H9 (cell line): ENCODE measurements at regions not wholly inside any gene's neighbourhood (a gene's known extent, or its start where the extent isn't known, plus 50 kb on each side); places are given as distances from the start of the nearest gene placed in this dataset.

ENCODE experiments used
- DNase-seq: peaks from one replicate; pipeline ENCODE4 v3.0.0-alpha.2; 2017
- H2AFZ ChIP-seq: one replicate; pipeline ENCODE4 v1.6.1; 2013; ENCODE audit warnings: mild to moderate bottlenecking, low read length, control low read depth, moderate library complexity
- H2AK5ac ChIP-seq: 2 replicates; pipeline ENCODE4 v1.6.1; 2013; ENCODE audit warnings: low read length, control low read depth, mixed read lengths; ENCODE audit not compliant: insufficient read length
- H2BK120ac ChIP-seq: one replicate; pipeline ENCODE4 v1.6.1; 2013; ENCODE audit warnings: low read depth, mild to moderate bottlenecking, low read length, control low read depth, inconsistent platforms; ENCODE audit not compliant: poor library complexity, severe bottlenecking
- H2BK12ac ChIP-seq: 2 replicates; pipeline ENCODE4 v1.6.1; 2013; ENCODE audit warnings: low read length, control low read depth, mixed read lengths, low read depth; ENCODE audit not compliant: insufficient read length
- H2BK15ac ChIP-seq: 2 replicates; pipeline ENCODE4 v1.6.1; 2013; ENCODE audit warnings: low read depth, low read length, control low read depth
- H2BK20ac ChIP-seq: one replicate; pipeline ENCODE4 v1.6.1; 2013; ENCODE audit warnings: low read depth, mild to moderate bottlenecking, low read length, control low read depth, inconsistent platforms; ENCODE audit not compliant: poor library complexity, severe bottlenecking
- H2BK5ac ChIP-seq: 2 replicates; pipeline ENCODE4 v1.6.1; 2013; ENCODE audit warnings: low read length, control low read depth, mixed read lengths; ENCODE audit not compliant: insufficient read length
- H3K14ac ChIP-seq: 2 replicates; pipeline ENCODE4 v1.6.1; 2013; ENCODE audit warnings: low read length, control low read depth; ENCODE audit not compliant: insufficient read depth
- H3K18ac ChIP-seq: 2 replicates; pipeline ENCODE4 v1.6.1; 2013; ENCODE audit warnings: low read depth, mild to moderate bottlenecking, mixed read lengths, low read length, control low read depth; ENCODE audit not compliant: insufficient read length
- H3K23ac ChIP-seq: 2 replicates; pipeline ENCODE4 v1.6.1; 2013; ENCODE audit warnings: low read length, control low read depth, mixed read lengths, low read depth; ENCODE audit not compliant: insufficient read length
- H3K23me2 ChIP-seq: 2 replicates; pipeline ENCODE4 v1.6.1; 2013; ENCODE audit warnings: low read depth, mild to moderate bottlenecking, mixed read lengths, low read length, control low read depth; ENCODE audit not compliant: insufficient read length, poor library complexity, severe bottlenecking
- H3K27ac ChIP-seq: 2 replicates; pipeline ENCODE4 v1.5.1; 2013; ENCODE audit warnings: low read length, control low read depth, mixed read lengths, low read depth; ENCODE audit not compliant: insufficient read length
- H3K27me3 ChIP-seq: 2 replicates; pipeline ENCODE4 v1.6.1; 2013; ENCODE audit warnings: low read length, control low read depth, inconsistent platforms; ENCODE audit not compliant: insufficient read depth
- H3K4ac ChIP-seq: 2 replicates; pipeline ENCODE4 v1.6.1; 2013; ENCODE audit warnings: low read depth, mild to moderate bottlenecking, control low read depth, inconsistent platforms, low read length, moderate library complexity
- H3K4me1 ChIP-seq: 2 replicates; pipeline ENCODE4 v1.6.1; 2013; ENCODE audit warnings: low read length, control low read depth, inconsistent platforms; ENCODE audit not compliant: insufficient read depth
- H3K4me2 ChIP-seq: 2 replicates; pipeline ENCODE4 v1.6.1; 2013; ENCODE audit warnings: low read length, control low read depth, mixed read lengths; ENCODE audit not compliant: insufficient read length, insufficient read depth
- H3K56ac ChIP-seq: 2 replicates; pipeline ENCODE4 v1.6.1; 2013; ENCODE audit warnings: low read depth, mild to moderate bottlenecking, mixed read lengths, low read length, control low read depth; ENCODE audit not compliant: insufficient read length
- H3K79me1 ChIP-seq: 2 replicates; pipeline ENCODE4 v1.6.1; 2013; ENCODE audit warnings: low read depth, mild to moderate bottlenecking, moderate library complexity, low read length, control low read depth, inconsistent platforms; ENCODE audit not compliant: insufficient read depth, poor library complexity, severe bottlenecking
- H3K79me2 ChIP-seq: 2 replicates; pipeline ENCODE4 v1.6.1; 2013; ENCODE audit warnings: low read length, control low read depth, inconsistent platforms; ENCODE audit not compliant: insufficient read depth
- H3K9ac ChIP-seq: 2 replicates; pipeline ENCODE4 v1.6.1; 2013; ENCODE audit warnings: low read length, control low read depth, mixed read lengths; ENCODE audit not compliant: insufficient read length; ENCODE audit errors: extremely low read depth
- H3K9me3 ChIP-seq: one replicate; pipeline ENCODE4 v1.6.1; 2013; ENCODE audit warnings: low read depth, low read length, inconsistent platforms; ENCODE audit not compliant: control insufficient read depth
- H3T11ph ChIP-seq: one replicate; pipeline ENCODE4 v1.6.1; 2013; ENCODE audit warnings: mild to moderate bottlenecking, low read length, control low read depth, inconsistent platforms
- H4K20me1 ChIP-seq: one replicate; pipeline ENCODE4 v1.6.1; 2013; ENCODE audit not compliant: control insufficient read depth, insufficient read length, insufficient read depth
- H4K5ac ChIP-seq: 2 replicates; pipeline ENCODE4 v1.6.1; 2013; ENCODE audit warnings: low read depth, mild to moderate bottlenecking, mixed read lengths, low read length, control low read depth; ENCODE audit not compliant: insufficient read length
- H4K8ac ChIP-seq: replicated peaks from 2 replicates; pipeline ENCODE4 v1.6.1; 2013; ENCODE audit warnings: low read length, control low read depth, mixed read lengths, low read depth; ENCODE audit not compliant: insufficient read length
- H4K91ac ChIP-seq: 2 replicates; pipeline ENCODE4 v1.6.1; 2013; ENCODE audit warnings: low read depth, mild to moderate bottlenecking, moderate library complexity, mixed read lengths, low read length, control low read depth; ENCODE audit not compliant: insufficient read length
- H3K27ac Mint-ChIP-seq, 3 experiments: 2 replicates in 2 of 3; 3 replicates in 1 of 3; pipeline ENCODE4 v1.8.0; 2020 to 2021; ENCODE audit warnings: mixed read lengths in 3 of 3, mild to moderate bottlenecking in 1 of 3, moderate library complexity in 1 of 3
- H3K27me3 Mint-ChIP-seq: 2 replicates; pipeline ENCODE4 v1.8.0; 2021; ENCODE audit warnings: low read depth, mild to moderate bottlenecking, moderate library complexity, mixed read lengths
- H3K36me3 Mint-ChIP-seq, 3 experiments: 2 replicates in 2 of 3; 3 replicates in 1 of 3; pipeline ENCODE4 v1.8.0; 2020 to 2021; ENCODE audit warnings: low read depth in 3 of 3, mixed read lengths in 3 of 3; ENCODE audit not compliant: insufficient read depth in 1 of 3
- H3K4me1 Mint-ChIP-seq, 2 experiments: 2 replicates each; pipeline ENCODE4 v1.8.0; 2020; ENCODE audit warnings: mixed read lengths in 2 of 2
- H3K4me3 Mint-ChIP-seq, 2 experiments: 2 replicates in 1 of 2; 3 replicates in 1 of 2; pipeline ENCODE4 v1.8.0; 2020 to 2021; ENCODE audit warnings: mild to moderate bottlenecking in 2 of 2, mixed read lengths in 2 of 2, moderate library complexity in 1 of 2
- H3K9me3 Mint-ChIP-seq, 2 experiments: 2 replicates in 1 of 2; 3 replicates in 1 of 2; pipeline ENCODE4 v1.8.0; 2020; ENCODE audit warnings: mild to moderate bottlenecking in 2 of 2, mixed read lengths in 2 of 2, moderate library complexity in 1 of 2
- WGBS: extraction: QIAGEN DNeasy Blood & Tissue Kit; methylation state at CpG from one replicate; pipeline ENCODE4 v1.1.7; 2013; ENCODE audit warnings: missing lambda C conversion rate, low lambda C conversion rate, mixed read lengths; ENCODE audit not compliant: insufficient read length; ENCODE audit errors: extremely low coverage; 5-methylcytosine and 5-hydroxymethylcytosine counted together
- TF ChIP-seq, protein P1 (sequence below): fragments of 200-600 bp; sonication (generic); conservative IDR thresholded peaks from 3 replicates; pipeline ENCODE4 v1.8.0; 2021; ENCODE audit warnings: antibody characterized with exemption, mild to moderate bottlenecking

DNA sequence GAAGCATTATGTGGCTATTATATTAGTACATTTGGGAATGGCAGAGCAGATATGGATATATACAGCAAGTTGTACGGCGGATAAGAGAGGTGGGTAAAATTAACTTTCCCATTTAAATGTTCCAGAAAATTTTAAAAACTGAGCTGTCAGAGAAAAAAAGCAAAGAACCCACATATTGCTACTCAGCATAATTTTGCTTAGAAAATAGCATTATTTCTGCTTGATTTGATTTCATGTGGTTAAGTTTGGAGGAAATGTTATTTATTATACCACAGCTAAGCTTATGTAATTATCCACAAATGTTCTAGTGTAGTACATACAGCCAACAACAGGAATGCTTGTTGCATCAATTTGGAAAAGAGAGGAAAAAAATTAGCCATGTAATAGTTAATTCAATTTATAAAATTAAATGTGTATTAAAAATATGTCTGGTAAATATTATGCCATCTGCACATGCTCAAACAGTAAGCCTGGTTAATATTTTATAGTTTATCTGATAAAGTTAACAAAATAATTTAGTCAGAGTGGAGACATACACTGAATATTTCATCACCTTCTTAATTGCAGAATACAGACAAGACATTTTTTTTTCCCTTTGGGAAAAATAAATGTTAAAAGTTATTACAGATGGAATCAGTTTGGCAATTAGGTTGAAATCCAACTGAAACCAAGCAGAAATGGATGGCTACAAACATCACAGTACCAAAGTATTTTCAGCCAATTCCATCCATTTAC lies 172.1 kb upstream of the ID4 start:
- DNase-seq: no peak
- no peak overlapping the region for H3K14ac ChIP-seq
- Mint-ChIP-seq H3K36me3 (peaks cover 0 to 1% (median 0%) of the 10 kb centered on the region in 3 experiments; a peak in 1 of 7 replicates), H3K27ac (no peak overlapping the region), H3K9me3 (no peaks in the 10 kb centered on the region), H3K27me3 (no peaks in the 10 kb centered on the region), H3K4me1 (peaks cover 67 to 71% of the 10 kb centered on the region in 2 experiments), H3K4me3 (no peak overlapping the region)
- no peak overlapping the region for H2AK5ac ChIP-seq
- H3K4me1 ChIP-seq: peaks cover 23% of the 10 kb centered on the region; the same call in 1 of the 2 replicates
- H3K79me1 ChIP-seq: no peaks in the 10 kb centered on the region
- no peak overlapping the region for H3K18ac ChIP-seq
- H4K5ac ChIP-seq: no peak overlapping the region
- no peak overlapping the region for H2AFZ ChIP-seq
- H2BK120ac ChIP-seq: no peak overlapping the region
- no peaks in the 10 kb centered on the region for H3K27me3 ChIP-seq
- H3K4me2 ChIP-seq: no peak overlapping the region
- H3K9me3 ChIP-seq: no peaks in the 10 kb centered on the region
- H4K8ac ChIP-seq: no peak overlapping the region
- no peak overlapping the region for H3K4ac ChIP-seq
- no peaks in the 10 kb centered on the region for H4K20me1 ChIP-seq
- H4K91ac ChIP-seq: no peak overlapping the region
- H3K23me2 ChIP-seq: no peaks in the 10 kb centered on the region
- H2BK15ac ChIP-seq: no peak overlapping the region
- H2BK12ac ChIP-seq: no peak overlapping the region
- H3K56ac ChIP-seq: no peak overlapping the region
- H2BK20ac ChIP-seq: no peak overlapping the region
- no peak overlapping the region for H3T11ph ChIP-seq
- TF ChIP-seq, protein P1, sequence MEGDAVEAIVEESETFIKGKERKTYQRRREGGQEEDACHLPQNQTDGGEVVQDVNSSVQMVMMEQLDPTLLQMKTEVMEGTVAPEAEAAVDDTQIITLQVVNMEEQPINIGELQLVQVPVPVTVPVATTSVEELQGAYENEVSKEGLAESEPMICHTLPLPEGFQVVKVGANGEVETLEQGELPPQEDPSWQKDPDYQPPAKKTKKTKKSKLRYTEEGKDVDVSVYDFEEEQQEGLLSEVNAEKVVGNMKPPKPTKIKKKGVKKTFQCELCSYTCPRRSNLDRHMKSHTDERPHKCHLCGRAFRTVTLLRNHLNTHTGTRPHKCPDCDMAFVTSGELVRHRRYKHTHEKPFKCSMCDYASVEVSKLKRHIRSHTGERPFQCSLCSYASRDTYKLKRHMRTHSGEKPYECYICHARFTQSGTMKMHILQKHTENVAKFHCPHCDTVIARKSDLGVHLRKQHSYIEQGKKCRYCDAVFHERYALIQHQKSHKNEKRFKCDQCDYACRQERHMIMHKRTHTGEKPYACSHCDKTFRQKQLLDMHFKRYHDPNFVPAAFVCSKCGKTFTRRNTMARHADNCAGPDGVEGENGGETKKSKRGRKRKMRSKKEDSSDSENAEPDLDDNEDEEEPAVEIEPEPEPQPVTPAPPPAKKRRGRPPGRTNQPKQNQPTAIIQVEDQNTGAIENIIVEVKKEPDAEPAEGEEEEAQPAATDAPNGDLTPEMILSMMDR: no peak
- no peaks in the 10 kb centered on the region for H3K79me2 ChIP-seq
- no peak overlapping the region for H3K27ac ChIP-seq
- no peak overlapping the region for H3K23ac ChIP-seq
- H3K9ac ChIP-seq: no peak overlapping the region
- no peak overlapping the region for H2BK5ac ChIP-seq
- no CpG with 5 or more reads among the region's 2 CpGs for WGBS
